Skin epidermis (tissue), 12 donors: ENCODE measurements at regions not wholly inside any gene's neighbourhood (a gene's known extent, or its start where the extent isn't known, plus 50 kb on each side); places are given as distances from the start of the nearest gene placed in this dataset.
A peak's percentile ranks its signal among the peaks of the same experiment; 100 is the strongest.
"Not testable (repeated sequence)": the region's sequence is repeated elsewhere in the genome, so short reads cannot be mapped to it uniquely, and the experiment has no call there.

Experiments
- H3K27ac ChIP-seq, 21 experiments: fragments of 200-600 bp; sonication (generic) in 11 of 21; one replicate each; pipeline ENCODE4 v1.5.0; 2020; ENCODE audit warnings: mild to moderate bottlenecking in 3 of 21, inconsistent platforms in 2 of 21, moderate library complexity in 2 of 21
- H3K4me3 ChIP-seq, 7 experiments: fragments of 200-600 bp; sonication (generic) in 2 of 7; one replicate each; pipeline ENCODE4 v1.5.0; 2020; ENCODE audit warnings: inconsistent platforms in 2 of 7, mild to moderate bottlenecking in 2 of 7, moderate library complexity in 1 of 7

GRCh38 chr10:118867768-118868167, 113.0 kb upstream of the CACUL1 start:
- H3K27ac ChIP-seq: no peak overlapping the region
- H3K4me3 ChIP-seq: no peak overlapping the region

GRCh38 chr10:118868589-118868988, 113.8 kb upstream of the CACUL1 start:
- no peak overlapping the region for H3K27ac ChIP-seq
- no peak overlapping the region for H3K4me3 ChIP-seq

- H3K4me3 ChIP-seq: no peak overlapping the region
- peak overlapping the region in 5 of 21 experiments; percentile 29 to 48 (median 34) for H3K27ac ChIP-seq
Measured at GRCh38 chr10:118870467-118871243, 115.9 kb upstream of the CACUL1 start.

- no peak overlapping the region for H3K4me3 ChIP-seq
- H3K27ac ChIP-seq: peak overlapping the region in 5 of 21 experiments; percentile 29 to 48 (median 34)
Measured at GRCh38 chr10:118871244-118871865, 116.6 kb upstream of the CACUL1 start.

GRCh38 chr10:118873091-118873737, 118.4 kb upstream of the CACUL1 start:
- Histone ChIP-seq H3K4me3 (no peak overlapping the region), H3K27ac (no peak overlapping the region)

- H3K4me3 ChIP-seq: no peak overlapping the region
- no peak overlapping the region for H3K27ac ChIP-seq
Measured at GRCh38 chr10:118873738-118874105, 119.0 kb upstream of the CACUL1 start.

GRCh38 chr10:118874171-118874570, 119.4 kb upstream of the CACUL1 start:
- Histone ChIP-seq H3K4me3 (no peak overlapping the region), H3K27ac (no peak overlapping the region)

- H3K27ac ChIP-seq: no peak overlapping the region
- no peak overlapping the region for H3K4me3 ChIP-seq
Measured at GRCh38 chr10:118875087-118875486, 120.3 kb upstream of the CACUL1 start.

GRCh38 chr10:118882741-118883140, 128.0 kb upstream of the CACUL1 start:
- Histone ChIP-seq H3K4me3 (no peak overlapping the region), H3K27ac (no peak overlapping the region)

GRCh38 chr10:118892255-118892654, 137.3 kb upstream of the NANOS1 start:
- no peak overlapping the region for H3K4me3 ChIP-seq
- no peak overlapping the region for H3K27ac ChIP-seq

GRCh38 chr10:118894891-118895290, 134.6 kb upstream of the NANOS1 start:
- not testable (repeated sequence) for H3K27ac ChIP-seq

GRCh38 chr10:118900617-118901016, 128.9 kb upstream of the NANOS1 start:
- H3K4me3 ChIP-seq: no peak overlapping the region

More at GRCh38 chr10:118894891-118895290, 134.6 kb upstream of the NANOS1 start:
- H3K4me3 ChIP-seq: not testable (repeated sequence)

GRCh38 chr10:118901380-118901779, 128.1 kb upstream of the NANOS1 start:
- Histone ChIP-seq H3K4me3 (no peak overlapping the region), H3K27ac (no peak overlapping the region)

More at GRCh38 chr10:118900617-118901016, 128.9 kb upstream of the NANOS1 start:
- no peak overlapping the region for H3K27ac ChIP-seq

- no peak overlapping the region for H3K27ac ChIP-seq
- H3K4me3 ChIP-seq: no peak overlapping the region
Measured at GRCh38 chr10:118901906-118902305, 127.6 kb upstream of the NANOS1 start.

GRCh38 chr10:118902656-118903055, 126.9 kb upstream of the NANOS1 start:
- H3K27ac ChIP-seq, H3K4me3 ChIP-seq: not testable (repeated sequence)

GRCh38 chr10:118903251-118903650, 126.3 kb upstream of the NANOS1 start:
- Histone ChIP-seq H3K27ac (no peak overlapping the region), H3K4me3 (no peak overlapping the region)

GRCh38 chr10:118903691-118904090, 125.8 kb upstream of the NANOS1 start:
- no peak overlapping the region for H3K4me3 ChIP-seq
- H3K27ac ChIP-seq: no peak overlapping the region

GRCh38 chr10:118904286-118904685, 125.2 kb upstream of the NANOS1 start:
- no peak overlapping the region for H3K27ac ChIP-seq
- no peak overlapping the region for H3K4me3 ChIP-seq

GRCh38 chr10:118907051-118907450, 122.5 kb upstream of the NANOS1 start:
- H3K27ac ChIP-seq: no peak overlapping the region
- H3K4me3 ChIP-seq: no peak overlapping the region

- no peak overlapping the region for H3K4me3 ChIP-seq
- no peak overlapping the region for H3K27ac ChIP-seq
Measured at GRCh38 chr10:118908557-118909256, 120.8 kb upstream of the NANOS1 start.
